Activated CD8-positive, alpha-beta memory T cell treated with anti-CD3 and anti-CD28 coated beads, Interleukin-2, amount 50 U/mL, for 24 hours (primary cell): ENCODE measurements at regions not wholly inside any gene's neighbourhood (a gene's known extent, or its start where the extent isn't known, plus 50 kb on each side); places are given as distances from the start of the nearest gene placed in this dataset.
"Not testable (repeated sequence)": the region's sequence is repeated elsewhere in the genome, so short reads cannot be mapped to it uniquely, and the experiment has no call there.

Experiments
- DNase-seq: peaks from one replicate; pipeline ENCODE4 v3.0.0-alpha.2; 2020; ENCODE audit errors: extremely low read depth

DNA sequence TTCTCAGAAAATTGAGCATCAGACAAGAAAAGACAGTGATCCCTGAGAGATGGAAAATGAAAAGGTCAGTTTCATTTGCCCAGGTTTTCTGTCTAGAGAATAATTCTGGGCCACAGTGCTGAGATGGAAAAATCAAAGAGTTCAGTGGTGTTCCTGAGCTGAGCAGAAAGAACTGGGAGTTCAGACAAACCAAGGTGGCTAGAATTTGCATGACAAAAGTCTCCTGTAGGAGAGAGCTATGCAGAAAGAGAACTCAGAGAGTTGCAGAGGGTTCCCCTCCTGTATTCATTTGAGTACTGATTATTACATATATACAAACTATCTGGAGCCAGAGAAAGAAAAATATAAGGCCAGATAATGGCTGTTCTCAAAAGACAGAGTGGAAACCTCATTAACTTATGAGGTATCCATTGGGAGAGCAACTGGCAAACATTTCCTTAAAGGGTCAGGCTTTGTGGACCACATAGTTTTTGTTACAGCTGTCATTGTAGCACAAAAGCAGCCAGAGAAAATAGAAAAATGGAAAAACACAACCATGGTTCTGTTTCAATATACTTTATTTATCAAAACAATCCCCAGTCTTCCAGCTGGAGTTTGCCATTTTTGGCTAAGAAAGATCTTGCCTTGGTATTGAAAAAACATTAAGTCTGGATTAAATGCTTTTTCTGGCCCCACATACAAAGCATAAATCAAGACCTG, 1004.1 kb downstream of the TBL1XR1 start:
- DNase-seq: no peak

DNA sequence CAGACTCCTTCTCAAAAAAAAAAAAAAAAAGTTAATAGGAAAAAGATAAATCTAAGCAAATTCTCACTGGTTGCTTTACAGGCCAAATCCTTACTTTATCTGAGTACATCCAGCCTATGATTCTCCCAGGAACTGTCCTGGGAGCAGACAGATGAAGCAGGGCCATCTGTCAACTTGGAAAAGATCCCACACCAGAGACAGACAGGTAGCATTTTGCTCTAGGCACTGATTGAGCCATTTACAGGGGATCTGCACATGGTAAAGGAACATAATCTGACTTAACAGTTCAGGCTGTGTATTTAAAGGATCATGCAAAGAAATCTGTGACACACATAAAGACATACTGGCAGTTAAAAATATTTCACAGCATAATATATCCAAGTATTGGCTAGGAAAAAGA, 1006.5 kb downstream of the TBL1XR1 start:
- DNase-seq: no peak

DNA sequence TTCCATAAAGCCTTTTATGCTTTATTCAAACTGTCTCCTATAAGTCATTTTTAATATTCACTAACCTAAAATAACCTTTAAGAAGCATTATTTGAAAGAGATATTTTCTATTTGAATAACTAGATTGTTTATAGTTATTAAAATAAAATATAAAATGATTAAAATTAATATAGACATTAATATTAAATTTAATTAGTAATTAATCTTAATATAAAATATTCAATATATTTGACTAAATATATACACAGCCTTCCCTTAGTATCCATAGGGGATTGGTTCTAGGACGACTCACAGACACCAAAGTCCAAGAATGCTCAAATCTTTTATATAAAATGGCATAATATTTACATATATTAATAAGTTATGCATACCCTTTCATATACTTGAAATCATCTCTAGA, 1014.1 kb downstream of the TBL1XR1 start:
- DNase-seq: no peak

DNA sequence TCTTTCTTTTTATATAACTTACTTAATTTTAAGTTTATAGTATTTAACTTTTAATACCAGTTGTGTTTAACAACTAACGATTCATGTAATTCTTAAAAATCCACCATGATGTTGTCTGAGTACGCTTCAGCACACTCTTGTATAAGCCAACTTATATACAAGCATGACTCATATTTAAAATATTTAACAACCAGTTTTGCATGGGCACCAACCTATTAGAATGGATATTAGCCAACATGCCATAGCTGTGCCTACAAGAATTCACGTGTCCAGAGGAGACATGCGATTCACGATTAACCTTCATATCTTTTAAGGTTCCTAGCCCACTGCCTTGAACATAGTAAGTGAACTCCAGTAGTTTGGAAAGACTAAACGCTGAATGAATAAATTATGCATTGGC, 1023.2 kb downstream of the TBL1XR1 start:
- DNase-seq: no peak

DNA sequence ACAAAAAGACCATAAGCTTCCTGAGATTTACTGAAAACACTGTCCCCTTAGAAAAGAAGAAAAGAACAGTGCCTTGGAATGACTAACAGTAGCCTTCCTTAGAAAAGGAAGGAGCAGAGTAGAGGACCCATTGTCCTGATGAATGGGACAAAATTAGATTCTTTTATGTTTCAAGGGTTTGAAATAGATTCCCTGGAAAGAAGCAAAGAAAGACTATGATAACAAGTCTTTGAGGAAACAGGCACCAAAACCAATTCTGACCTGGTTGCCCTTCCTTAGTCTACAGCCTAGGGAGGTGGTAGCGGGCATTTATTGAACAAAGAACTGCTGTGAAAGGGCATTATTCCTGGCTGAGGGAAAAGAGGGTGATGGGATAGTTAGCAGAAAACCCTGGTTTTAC, 1024.8 kb downstream of the TBL1XR1 start:
- DNase-seq: no peak

DNA sequence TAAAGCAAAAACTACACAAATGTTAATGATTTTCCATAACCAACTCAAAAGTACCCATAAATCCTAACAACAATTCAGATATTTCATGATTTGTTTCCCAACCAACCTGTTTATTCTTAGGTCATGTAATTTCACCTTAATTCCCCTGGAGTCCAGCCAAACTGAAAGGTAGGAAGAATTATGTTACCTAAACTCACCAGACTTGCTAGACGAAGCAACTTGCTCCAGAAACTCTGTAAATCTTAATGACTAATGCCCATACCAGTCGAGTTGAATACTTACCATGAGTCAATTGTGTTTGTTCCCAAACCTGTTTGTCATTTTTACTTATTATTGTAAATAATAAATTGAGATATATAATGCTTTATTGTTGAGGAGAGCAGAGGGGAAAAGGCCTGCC, 1030.0 kb downstream of the TBL1XR1 start:
- no peak for DNase-seq

DNA sequence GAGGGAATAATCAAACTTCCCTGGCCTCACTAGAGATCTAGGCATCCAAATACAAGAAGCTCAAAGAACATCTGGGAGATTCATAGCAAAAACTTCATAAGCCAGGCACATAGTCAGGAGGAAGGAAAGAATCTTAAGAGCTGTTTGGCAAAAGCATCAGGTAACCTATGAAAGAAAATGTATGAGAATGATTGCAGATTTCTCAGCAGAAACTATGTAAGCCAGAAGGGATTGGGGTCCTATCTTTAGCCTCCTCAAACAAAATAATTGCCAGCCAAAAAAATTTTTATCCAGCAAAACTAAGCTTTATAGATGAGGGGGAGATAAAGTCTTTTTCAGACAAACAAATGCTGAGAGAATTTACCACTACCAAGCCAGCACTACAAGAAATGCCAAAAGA, 1036.3 kb downstream of the TBL1XR1 start:
- DNase-seq: no peak

DNA sequence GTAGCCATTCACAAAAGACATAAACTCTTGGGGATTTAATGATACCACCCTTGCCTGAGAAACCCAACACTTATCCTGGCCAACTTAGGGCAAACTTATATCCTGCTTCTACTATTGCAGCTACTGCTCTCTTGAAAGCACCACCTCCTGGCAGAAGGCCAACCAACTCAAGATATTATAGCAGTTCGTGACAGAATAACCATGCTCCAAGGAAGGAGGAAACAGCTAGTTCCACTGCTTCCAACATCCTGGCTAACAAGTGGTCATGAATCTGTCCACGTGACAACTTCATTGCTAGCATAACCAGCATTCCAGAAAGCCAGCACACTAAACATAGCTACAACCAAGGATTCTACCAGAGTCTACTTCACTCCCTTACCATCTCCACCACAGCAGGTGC, 1037.5 kb downstream of the TBL1XR1 start:
- no peak for DNase-seq

DNA sequence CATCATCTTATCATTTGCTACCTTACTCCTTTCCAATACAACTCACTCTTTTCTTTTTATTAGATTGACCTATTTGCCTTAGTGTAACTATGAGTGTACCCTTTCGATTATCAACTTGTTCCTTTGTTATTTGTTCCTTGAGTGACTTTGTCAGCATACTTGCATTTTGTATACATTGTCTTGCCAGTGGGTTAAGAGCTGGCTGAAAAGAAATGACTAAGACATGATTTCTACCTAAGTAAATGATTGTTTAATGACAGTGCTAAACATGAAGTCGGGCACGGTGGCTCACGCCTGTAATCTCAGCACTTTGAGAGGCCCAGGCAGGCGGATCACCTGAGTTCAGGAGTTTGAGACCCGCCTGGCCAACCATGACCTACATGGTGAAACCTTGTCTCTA, 1042.3 kb downstream of the TBL1XR1 start:
- no peak for DNase-seq

DNA sequence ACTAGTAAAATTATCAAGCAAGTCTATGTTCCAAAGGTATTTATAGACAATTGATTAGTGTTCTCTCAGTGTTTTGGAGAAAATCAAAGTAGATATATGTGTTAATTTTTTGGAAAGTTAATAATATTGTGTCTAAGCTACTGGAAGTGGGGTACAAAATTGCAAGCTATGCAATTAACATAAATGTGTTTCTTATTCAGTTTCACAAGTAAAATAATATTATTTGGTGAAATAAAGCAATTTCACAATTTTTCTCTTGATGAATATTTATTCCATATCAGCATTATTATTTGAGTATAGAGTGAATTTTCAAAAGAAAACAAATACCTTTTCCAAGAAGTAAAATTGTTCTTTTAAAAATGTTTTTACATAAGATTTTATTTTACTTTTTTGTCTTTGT, 1047.7 kb downstream of the TBL1XR1 start:
- DNase-seq: no peak

DNA sequence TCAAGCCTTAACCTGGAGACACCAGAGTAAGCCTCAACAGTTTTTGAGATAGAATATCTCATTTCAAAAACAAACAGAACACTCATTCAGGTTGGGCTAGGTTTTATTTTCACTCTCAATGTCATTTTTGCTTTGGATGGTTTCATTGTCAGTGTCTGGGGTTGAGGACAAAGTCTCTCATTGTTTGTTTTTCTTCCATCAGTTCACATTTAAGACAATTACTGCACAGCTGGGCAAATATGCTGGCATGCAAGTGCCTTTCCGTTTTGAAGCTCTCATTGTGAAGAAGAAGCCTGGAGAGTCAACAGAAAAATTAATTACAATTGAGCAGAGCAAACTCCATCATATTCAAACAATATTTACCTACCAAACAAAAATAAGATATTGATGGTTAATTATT, 1050.0 kb downstream of the TBL1XR1 start:
- no peak for DNase-seq

DNA sequence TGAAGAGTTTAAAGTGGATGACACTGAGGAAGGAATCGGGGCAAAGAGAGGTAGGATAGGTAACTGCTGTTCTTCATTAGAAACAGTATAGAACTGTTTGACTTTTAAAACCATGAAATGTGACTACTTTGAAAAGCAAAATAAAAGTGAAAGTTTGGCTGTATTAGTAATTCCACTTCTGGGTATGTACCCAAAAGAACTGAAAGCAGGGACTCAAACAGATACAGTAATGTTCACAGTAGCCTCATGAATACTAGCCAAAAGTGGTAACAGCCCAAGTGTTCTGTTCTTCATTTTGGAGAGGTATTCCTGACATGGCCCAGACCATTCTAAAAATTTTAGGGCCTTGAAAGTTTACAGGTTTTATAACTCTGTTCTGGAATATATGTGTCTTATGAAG, 1055.4 kb downstream of the TBL1XR1 start:
- DNase-seq: no peak

DNA sequence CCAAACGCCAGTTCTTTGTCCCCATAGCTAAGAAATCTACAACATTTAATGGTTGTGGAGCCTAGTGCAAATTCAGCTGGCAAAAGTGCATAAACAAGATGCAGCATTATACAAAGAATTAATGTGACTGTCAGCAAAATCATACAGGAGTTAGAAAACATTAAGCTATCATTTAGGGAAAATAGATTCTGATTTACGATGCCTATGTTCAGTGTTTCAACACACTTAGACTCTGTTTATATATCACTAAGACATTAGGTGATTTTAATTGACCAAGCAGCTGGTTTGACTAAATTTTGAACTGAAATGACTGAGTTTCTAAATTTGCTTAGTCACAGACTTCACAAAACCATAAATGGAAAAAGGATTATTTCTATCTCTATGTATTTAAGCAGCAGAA, 1076.8 kb downstream of the TBL1XR1 start:
- no peak for DNase-seq

DNA sequence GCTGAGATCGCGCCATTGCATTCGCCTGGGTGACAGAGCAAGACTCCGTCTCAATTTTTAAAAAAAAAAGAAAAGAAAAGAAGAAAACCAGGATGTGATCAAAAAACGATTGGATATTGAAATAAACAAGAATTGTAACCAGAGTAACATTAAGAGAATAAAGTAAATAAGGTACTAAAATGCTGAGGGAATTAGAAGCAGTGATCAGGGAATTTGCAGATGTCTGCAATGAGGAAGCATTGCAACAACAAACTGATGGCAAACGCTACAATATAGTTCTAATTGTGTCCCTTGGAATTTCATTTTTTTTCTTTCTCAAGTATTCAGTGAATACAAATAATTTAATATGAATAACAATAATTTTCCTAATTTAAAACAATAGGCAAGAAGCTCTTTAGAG, 1077.5 kb downstream of the TBL1XR1 start:
- no peak for DNase-seq

DNA sequence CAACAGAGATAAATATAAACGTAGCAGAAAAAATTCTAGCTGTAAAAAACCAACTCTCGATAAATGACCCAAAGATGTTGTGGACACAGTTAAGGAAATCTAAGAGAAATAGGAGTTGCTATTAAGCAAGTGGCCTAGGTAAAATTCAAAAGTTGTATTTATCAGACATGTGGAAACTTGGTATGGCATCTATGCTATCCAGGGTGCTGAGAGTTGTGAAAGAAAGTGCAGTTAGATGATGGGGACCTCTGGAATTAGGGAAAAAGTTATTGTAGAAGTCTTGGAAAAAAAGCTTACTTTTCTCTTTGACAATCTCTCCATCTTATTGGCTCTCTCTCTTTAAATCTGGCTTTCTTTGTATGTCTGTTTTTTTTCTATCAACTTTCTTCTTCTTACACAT, 1090.9 kb downstream of the TBL1XR1 start:
- no peak for DNase-seq

DNA sequence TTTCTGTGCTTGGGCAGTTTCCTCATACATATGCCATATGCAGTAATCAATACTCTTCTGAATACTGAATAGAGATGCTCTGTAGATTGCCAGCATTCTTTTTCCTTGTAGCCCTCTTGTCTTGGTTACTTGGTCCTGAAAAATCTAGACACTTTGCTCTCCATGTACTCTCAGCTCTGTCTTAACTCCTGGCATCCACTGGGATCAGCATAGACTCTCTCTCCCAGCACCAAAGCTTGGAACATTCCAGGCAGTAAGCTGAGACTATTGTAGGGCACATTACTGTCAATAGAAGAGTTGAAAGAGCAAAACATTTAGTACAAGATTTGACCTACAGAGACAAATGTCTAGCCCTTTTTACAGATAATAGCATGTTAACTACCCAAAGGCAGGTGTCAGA, 1100.3 kb downstream of the TBL1XR1 start:
- no peak for DNase-seq

DNA sequence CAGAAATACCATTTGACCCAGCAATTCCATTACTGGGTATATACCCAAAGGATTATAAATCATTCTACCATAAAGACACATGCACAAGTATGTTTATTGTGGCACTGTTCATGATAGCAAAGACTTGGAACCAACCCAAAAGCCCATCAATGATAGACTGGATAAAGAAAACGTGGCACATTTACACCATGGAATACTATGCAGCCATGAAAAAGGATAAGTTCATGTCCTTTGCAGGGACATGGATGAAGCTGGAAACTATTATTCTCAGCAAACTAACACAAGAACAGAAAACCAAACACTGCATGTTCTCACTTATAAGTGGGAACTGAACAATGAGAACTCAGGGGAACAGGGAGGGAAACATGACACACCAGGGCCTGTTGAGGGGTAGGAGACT, 1103.4 kb downstream of the TBL1XR1 start:
- DNase-seq: not testable (repeated sequence)

DNA sequence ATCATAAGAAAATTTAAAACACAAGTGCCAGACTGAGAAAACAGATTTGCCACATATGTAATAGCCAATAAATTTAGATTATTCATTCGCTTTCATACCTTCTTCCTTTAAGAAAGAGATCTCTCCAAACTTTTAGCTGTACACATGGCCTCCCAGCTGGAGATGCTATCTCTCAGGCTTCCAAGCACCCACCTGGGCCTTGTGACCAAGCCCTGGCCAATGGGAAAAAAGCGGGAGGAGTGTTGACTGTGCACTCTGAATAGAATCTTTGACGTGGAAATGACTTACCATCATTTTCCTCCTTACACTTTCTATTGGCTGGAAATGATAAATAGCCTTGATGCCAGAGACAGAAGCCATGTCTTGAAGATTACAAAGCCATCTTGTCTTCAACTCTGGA, 1106.6 kb downstream of the TBL1XR1 start:
- no peak for DNase-seq

DNA sequence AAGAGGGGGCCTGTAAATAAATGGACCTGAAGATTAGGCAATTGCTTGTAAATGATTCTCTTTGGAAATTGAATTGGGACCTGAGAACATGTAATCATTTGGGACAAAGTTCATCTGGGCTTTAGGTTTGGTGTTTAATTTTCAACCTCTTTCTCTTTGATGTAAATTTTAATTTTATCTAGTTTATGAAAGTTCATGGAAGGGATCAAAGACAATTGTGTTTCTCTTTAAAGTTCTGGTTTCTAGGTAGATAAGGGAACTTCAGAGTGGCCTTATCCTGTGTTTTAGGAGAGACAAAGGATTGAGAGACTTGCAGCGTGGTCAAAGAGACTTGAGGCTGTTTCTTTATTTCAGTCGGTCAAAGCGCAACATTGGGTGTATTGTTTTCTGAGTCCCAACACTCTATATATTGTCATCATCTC, 1108.3 kb downstream of the TBL1XR1 start:
- no peak for DNase-seq

DNA sequence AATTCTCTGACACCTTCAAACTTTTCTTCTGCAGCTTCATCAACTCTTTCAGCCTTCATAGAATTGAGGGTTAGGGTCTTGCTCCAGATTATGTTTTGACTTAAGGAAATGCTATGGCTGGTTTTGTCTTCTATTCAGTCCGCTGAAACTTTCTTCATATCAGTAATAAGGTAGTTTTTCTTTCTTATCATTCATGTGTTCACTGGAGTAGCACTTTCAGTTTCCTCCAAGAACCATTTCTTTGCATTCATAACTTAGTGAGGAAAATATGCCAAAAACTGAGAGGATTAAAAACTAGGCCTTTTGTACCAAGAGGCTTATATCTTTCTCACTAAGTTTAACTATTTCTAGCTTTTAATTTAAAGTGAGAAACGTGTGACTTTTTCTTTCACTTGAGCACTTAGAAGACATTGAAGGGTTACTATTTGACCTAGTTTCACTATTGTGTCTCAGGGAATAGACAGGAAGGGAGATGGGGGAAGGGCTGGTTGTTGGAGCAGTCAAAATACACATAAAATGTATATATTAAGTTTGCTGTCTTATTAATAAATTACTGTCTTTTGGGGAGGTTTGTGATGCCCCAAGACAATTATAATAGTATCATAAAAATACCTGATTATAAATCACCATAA, 1110.1 kb downstream of the TBL1XR1 start:
- no peak for DNase-seq

DNA sequence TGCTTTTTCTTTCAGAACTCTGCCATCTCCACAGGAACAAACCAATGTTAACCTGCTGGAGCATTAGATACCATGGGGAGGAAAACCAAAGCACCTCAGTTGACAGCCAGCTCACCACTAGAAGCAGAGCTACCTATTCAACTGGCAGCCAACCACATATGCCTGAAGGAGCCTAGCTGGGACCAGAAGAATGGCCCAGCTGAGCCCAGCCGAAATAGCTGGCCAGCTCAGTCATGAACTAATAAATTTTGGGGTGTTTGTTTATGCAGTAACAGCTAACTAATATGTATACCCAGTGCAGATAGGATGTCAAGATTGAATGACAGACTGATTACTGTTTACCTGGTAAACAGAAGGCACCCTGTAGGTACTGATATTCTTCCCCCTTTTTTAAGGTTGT, 1117.5 kb downstream of the TBL1XR1 start:
- no peak for DNase-seq

DNA sequence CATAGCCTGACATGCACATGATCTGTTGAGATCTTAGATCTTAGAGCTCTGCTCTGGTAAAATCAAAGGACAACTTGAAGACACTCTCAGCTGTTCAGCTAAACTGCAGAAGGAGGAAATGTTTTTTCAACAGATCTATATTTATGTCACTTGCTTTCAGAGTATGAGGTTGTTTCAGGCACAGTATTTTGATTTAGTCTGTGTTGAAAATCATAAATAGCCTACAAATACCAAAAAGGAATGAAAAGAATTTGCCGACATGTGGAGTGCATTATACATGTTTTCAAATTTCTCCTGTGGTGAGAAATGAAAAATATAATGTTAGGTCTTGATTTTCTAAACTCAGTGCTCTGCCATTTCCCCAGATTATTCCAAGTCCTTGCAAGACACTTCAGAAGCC, 1118.4 kb downstream of the TBL1XR1 start:
- no peak for DNase-seq

DNA sequence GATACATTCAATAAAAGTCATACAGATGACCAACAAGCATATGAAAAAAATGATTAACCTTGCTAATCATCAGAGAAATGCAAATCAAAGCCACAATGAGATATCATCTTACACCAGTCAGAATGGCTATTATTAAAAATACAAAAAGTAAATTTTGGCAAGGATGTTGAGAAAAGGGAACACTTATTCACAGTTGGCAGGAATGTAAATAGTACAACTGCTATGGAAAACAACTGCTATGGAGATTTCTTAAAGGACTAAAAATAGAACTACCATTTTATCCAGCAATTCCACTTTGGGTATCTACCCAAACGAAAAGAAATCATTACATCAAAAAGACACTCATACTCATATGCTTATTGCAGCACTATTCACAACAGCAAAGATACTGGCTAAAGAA, 1121.8 kb downstream of the TBL1XR1 start:
- DNase-seq: no peak

DNA sequence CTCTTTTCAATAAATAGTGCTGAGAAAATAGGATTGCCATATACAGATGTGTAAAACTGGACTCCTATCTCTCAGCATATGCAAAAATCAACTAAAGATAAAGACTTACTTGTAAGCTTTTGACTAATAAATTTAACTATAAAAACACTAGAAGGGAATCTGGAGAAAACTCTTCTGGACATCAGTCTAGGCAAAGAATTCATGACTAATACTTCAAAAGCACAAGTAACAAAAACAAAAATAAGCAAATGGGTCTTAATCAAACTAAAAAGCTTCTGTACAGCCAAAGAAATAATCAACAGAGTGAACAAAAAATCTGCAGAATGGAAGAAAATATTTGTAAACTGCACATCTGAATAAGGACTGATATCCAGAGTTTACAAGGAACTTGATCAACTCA, 1122.2 kb downstream of the TBL1XR1 start:
- no peak for DNase-seq
